ENCODE measurements at regions not wholly inside any gene's neighbourhood (a gene's known extent, or its start where the extent isn't known, plus 50 kb on each side); places are given as distances from the start of the nearest gene placed in this dataset.

DNA sequence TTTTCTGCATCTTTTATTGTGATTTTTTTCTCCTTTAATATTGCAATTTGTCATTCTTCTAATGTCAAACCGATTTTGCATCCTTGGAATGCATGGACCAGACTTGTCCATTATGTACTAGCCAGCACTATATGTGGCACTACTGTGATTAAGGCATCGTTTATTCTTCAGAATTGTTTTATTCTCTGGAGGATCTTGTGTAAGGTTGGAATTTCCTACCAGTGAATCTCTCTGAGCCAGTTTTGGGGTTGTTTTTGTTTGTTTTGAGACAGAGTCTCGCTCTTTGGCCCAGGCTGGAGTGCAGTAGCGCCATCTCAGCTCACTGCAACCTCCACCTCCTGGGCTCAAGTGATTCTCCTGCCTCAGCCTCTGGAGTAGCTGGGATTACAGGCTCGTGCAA is 58.5 kb downstream of the IGLL5 start:
- H3K4me3 ChIP-seq: no peak overlapping the region
- H3K27ac ChIP-seq: no peak overlapping the region
- DNase-seq (ENCODE audit: low spot score in 2 of 2): peak in 1 of 2 donors; percentile 7
- H3K9me3 ChIP-seq: no peaks in the 10 kb centered on the region
- intact Hi-C loops (cut with DNase I; ENCODE audit: low total_unique reads): no loop called here
- H3K27me3 ChIP-seq: peaks cover 0 to 12% of the 10 kb centered on the region in 2 donors
- H3K36me3 ChIP-seq: no peaks in the 10 kb centered on the region
- H3K4me1 ChIP-seq: no peaks in the 10 kb centered on the region
- TF ChIP-seq POLR2A (IDR thresholded peaks at IDR 0.05) (no peak), POLR2AphosphoS5 (IDR thresholded peaks at IDR 0.05) (no peak)
- TF ChIP-seq, protein P1, sequence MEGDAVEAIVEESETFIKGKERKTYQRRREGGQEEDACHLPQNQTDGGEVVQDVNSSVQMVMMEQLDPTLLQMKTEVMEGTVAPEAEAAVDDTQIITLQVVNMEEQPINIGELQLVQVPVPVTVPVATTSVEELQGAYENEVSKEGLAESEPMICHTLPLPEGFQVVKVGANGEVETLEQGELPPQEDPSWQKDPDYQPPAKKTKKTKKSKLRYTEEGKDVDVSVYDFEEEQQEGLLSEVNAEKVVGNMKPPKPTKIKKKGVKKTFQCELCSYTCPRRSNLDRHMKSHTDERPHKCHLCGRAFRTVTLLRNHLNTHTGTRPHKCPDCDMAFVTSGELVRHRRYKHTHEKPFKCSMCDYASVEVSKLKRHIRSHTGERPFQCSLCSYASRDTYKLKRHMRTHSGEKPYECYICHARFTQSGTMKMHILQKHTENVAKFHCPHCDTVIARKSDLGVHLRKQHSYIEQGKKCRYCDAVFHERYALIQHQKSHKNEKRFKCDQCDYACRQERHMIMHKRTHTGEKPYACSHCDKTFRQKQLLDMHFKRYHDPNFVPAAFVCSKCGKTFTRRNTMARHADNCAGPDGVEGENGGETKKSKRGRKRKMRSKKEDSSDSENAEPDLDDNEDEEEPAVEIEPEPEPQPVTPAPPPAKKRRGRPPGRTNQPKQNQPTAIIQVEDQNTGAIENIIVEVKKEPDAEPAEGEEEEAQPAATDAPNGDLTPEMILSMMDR (IDR thresholded peaks at IDR 0.05): no peak

DNA sequence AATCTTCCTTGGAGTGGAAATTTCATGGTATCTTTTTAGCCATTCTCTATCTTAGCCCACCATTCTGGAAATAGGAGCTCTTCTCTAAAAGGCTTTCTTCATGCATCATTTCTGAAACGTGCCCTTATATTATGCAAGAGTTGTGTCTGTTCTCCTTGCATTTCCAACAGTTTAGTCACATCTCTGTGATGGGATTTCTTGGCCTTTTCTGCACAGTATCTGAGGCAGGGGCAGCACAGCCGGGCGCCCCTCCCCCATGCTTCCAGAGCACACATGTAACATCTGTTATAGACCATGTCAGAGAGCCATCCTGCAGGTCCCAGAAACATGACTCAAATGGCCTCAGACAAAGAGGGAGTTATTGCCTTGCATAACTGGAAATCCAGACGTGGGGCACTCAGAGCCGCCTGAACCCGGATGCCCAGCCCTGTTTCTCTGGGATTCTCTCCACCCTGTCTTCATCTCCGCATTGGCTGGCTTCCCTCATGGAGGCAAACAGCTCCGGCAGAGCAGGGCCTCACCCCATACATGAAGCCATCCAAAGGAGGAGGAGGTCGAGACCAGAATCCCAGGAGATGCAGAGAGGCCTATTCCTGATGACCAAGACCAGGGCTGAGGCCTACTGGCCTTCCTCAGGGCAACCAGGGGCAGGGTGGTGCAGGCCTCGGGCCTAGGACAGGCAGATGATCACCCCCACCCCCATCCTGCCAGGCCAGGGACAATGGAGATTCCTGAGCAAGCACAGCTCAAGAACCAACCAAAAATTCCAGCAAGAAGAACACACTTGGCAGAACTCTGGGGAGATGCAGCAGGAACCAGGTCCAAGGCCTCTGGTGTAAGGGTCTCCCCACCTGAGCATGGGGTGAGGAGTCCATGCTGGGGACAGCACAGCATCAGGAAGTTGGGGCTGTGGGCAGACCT is 61.3 kb downstream of the IGLL5 start:
- intact Hi-C loops (cut with DNase I; ENCODE audit: low total_unique reads): no loop called here
- Histone ChIP-seq H3K27ac (no peak overlapping the region), H3K27me3 (peaks cover 0 to 12% of the 10 kb centered on the region in 2 donors), H3K9me3 (no peaks in the 10 kb centered on the region), H3K4me3 (no peak overlapping the region), H3K4me1 (no peaks in the 10 kb centered on the region), H3K36me3 (no peaks in the 10 kb centered on the region)
- TF ChIP-seq POLR2AphosphoS5 (IDR thresholded peaks at IDR 0.05) (no peak), POLR2A (IDR thresholded peaks at IDR 0.05) (no peak)
- TF ChIP-seq, protein P1 (IDR thresholded peaks at IDR 0.05): no peak
- no peak for DNase-seq (ENCODE audit: low spot score in 2 of 2)

DNA sequence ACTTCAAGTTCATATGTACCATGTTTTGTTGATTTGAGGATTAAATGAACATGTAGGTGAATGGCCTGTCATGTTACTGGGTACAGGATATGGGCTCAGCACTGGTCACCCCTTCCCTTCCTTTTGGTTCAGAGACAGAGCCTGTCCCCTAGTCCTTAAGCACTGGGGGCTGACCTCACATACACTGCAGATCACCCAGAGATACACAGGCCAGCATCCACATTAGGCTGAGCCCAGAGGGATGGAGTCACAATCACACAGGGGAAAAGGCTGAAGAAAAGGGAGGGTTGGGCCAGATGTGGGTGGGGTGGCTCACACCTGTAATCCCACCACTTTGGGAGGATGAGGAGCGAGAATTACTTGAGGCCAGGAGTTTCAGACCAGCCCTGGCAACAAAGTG is 62.3 kb downstream of the IGLL5 start:
- H3K4me3 ChIP-seq: no peak overlapping the region
- no peaks in the 10 kb centered on the region for H3K36me3 ChIP-seq
- H3K4me1 ChIP-seq: no peaks in the 10 kb centered on the region
- no peak for TF ChIP-seq POLR2A (IDR thresholded peaks at IDR 0.05)
- TF ChIP-seq POLR2AphosphoS5 (IDR thresholded peaks at IDR 0.05): no peak
- TF ChIP-seq, protein P1 (IDR thresholded peaks at IDR 0.05): no peak
- peaks cover 0 to 17% of the 10 kb centered on the region in 2 donors for H3K27me3 ChIP-seq
- DNase-seq (ENCODE audit: low spot score in 2 of 2): no peak
- no peak overlapping the region for H3K27ac ChIP-seq
- intact Hi-C loops (cut with DNase I; ENCODE audit: low total_unique reads): no loop called here
- H3K9me3 ChIP-seq: no peaks in the 10 kb centered on the region

DNA sequence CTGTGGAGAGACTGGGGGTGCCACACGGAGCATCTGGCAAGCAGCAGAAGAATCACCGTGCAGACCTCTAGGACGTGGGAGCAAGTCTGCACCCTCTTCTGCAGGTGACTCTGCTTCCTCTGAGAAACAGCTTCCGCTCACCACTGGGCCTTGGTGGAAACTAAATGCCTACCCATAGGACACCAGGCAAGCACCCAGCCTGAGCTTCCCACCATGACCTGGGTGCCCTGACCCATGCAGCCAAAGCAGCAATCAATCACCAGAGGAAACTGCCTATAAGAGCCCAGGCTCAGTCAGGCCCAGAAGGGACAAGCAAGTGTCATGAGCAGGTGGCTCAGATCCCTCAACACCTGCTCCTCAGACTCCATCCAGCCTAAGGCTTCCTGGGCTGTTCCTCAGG is 63.4 kb downstream of the IGLL5 start:
- Histone ChIP-seq H3K27me3 (peaks cover 0 to 24% of the 10 kb centered on the region in 2 donors), H3K27ac (no peak overlapping the region), H3K4me1 (no peaks in the 10 kb centered on the region), H3K36me3 (no peaks in the 10 kb centered on the region), H3K4me3 (no peak overlapping the region), H3K9me3 (no peaks in the 10 kb centered on the region)
- intact Hi-C loops (cut with DNase I; ENCODE audit: low total_unique reads): no loop called here
- no peak for DNase-seq (ENCODE audit: low spot score in 2 of 2)
- TF ChIP-seq POLR2AphosphoS5 (IDR thresholded peaks at IDR 0.05) (no peak), POLR2A (IDR thresholded peaks at IDR 0.05) (no peak)

DNA sequence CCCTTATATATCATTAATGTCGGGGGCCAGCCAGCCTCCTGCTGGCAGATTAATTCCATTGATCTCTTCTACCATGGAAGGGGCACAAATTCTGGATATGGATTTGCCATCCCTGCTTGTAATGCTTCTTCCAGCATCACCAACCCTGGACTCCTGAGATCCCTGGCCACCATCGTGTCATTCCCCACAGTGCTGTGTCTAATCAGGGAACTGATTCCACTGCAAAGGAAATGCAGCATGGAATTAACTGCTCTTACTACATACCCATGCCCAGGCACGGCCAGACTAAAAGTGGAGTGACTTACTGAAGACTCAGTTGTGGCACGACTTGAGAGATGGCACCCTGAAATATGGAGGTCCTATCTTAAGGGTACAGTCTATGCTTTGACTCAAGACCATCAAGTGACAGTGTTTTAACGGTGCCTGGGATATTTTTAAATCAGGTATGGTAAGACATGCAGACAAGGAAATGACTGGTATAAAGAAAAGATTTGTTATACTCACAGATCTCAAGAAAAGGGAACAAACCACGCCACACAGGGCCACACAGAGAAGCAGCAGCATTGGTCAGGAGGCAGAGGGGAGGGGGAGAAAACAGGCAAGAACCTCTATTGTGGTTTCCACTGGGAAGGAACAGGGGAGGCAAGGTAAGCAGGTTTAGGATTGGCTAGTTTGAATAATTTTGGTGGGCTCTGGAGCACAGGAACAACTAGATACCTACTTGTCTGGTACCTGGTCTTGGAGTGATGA is 65.1 kb downstream of the IGLL5 start:
- no peak overlapping the region for H3K27ac ChIP-seq
- H3K4me3 ChIP-seq: no peak overlapping the region
- intact Hi-C loops (cut with DNase I; ENCODE audit: low total_unique reads): no loop called here
- H3K4me1 ChIP-seq: no peaks in the 10 kb centered on the region
- DNase-seq (ENCODE audit: low spot score in 2 of 2): no peak
- H3K9me3 ChIP-seq: no peaks in the 10 kb centered on the region
- H3K27me3 ChIP-seq: peaks cover 0 to 21% of the 10 kb centered on the region in 2 donors
- no peaks in the 10 kb centered on the region for H3K36me3 ChIP-seq
- TF ChIP-seq POLR2AphosphoS5 (IDR thresholded peaks at IDR 0.05) (no peak), POLR2A (IDR thresholded peaks at IDR 0.05) (no peak)
- TF ChIP-seq, protein P1 (IDR thresholded peaks at IDR 0.05): no peak

All from breast epithelium (tissue), 4 donors.